Endothelial cell of umbilical vein (primary cell): ENCODE measurements at regions not wholly inside any gene's neighbourhood (a gene's known extent, or its start where the extent isn't known, plus 50 kb on each side); places are given as distances from the start of the nearest gene placed in this dataset.

ENCODE experiments used
- BruUV-seq: library from RNA; stranded (reverse); fragments of 400-500 nt; replicated peaks from 2 replicates; lab custom pipeline; 2021; lab: Mats Ljungman, UMichigan
- CTCF ChIA-PET: fragments of 300-600, 350-600 bp; sonication (Branson Sonifier 250); formaldehyde crosslinking; loops from one replicate; lab custom pipeline; 2021; ENCODE audit warnings: antibody characterized with exemption, inconsistent platforms; lab: Charles Lee
- POLR2A ChIA-PET: fragments of 300-600, 350-600 bp; sonication (Branson Sonifier 250); formaldehyde crosslinking; loops from one replicate; lab custom pipeline; 2021; ENCODE audit warnings: antibody characterized with exemption, inconsistent platforms; lab: Charles Lee
- DNase-seq: peaks from one replicate; pipeline ENCODE4 v3.0.0-alpha.2; 2011; ENCODE audit warnings: low read depth, low spot score
- FAIRE-seq: peaks from 2 replicates; lab custom pipeline; 2011; peaks lifted over from hg19 to GRCh38; lab: Jason Lieb, UNC
- H2AFZ ChIP-seq: 2 replicates; pipeline ENCODE4 v1.6.0; 2012; ENCODE audit warnings: low read depth, low read length, control low read depth, inconsistent platforms
- H3K27ac ChIP-seq: 2 replicates; pipeline ENCODE4 v1.5.1; 2011; ENCODE audit warnings: low read depth, mild to moderate bottlenecking, control low read depth, low read length, moderate library complexity; ENCODE audit not compliant: insufficient read depth
- H3K27me3 ChIP-seq, 2 experiments: 2 replicates each; pipeline versions ENCODE4 v1.6.0 to v1.6.1; 2011; ENCODE audit warnings: low read length in 2 of 2, mixed read lengths in 1 of 2; ENCODE audit not compliant: control insufficient read depth in 2 of 2, insufficient read depth in 2 of 2
- H3K36me3 ChIP-seq, 2 experiments: 2 replicates in 1 of 2; 3 replicates in 1 of 2; pipeline ENCODE4 v1.5.1; 2011; ENCODE audit warnings: low read length in 2 of 2, mild to moderate bottlenecking in 1 of 2, moderate library complexity in 1 of 2; ENCODE audit not compliant: control insufficient read depth in 2 of 2, insufficient read depth in 2 of 2; ENCODE audit errors: extremely low read depth in 1 of 2
- H3K4me1 ChIP-seq: 3 replicates; pipeline ENCODE4 v1.5.1; 2011; ENCODE audit warnings: mild to moderate bottlenecking, low read length; ENCODE audit not compliant: control insufficient read depth, insufficient read depth; ENCODE audit errors: extremely low read depth
- H3K4me2 ChIP-seq: 2 replicates; pipeline ENCODE4 v1.6.1; 2011; ENCODE audit warnings: low read length, control low read depth, mixed read lengths; ENCODE audit not compliant: insufficient read depth
- H3K4me3 ChIP-seq, 3 experiments: fragments of 200-600 bp in 1 of 3; sonication (generic), shearing (Covaris generic) in 1 of 3; replicated peaks in 1 of 3; 2 replicates each; pipeline ENCODE4 v1.5.1; 2011 to 2016; ENCODE audit warnings: control low read depth in 3 of 3, low read length in 3 of 3, mild to moderate bottlenecking in 2 of 3, inconsistent platforms in 1 of 3, low read depth in 1 of 3, moderate library complexity in 1 of 3; ENCODE audit not compliant: insufficient read depth in 1 of 3
- H3K79me2 ChIP-seq: 2 replicates; pipeline ENCODE4 v1.6.0; 2012; ENCODE audit warnings: low read length, inconsistent platforms; ENCODE audit not compliant: control insufficient read depth, insufficient read depth
- H3K9ac ChIP-seq: replicated peaks from 2 replicates; pipeline ENCODE3; 2011; ENCODE audit warnings: low read length, control low read depth; ENCODE audit not compliant: insufficient read depth; ENCODE audit errors: extremely low read depth
- H3K9me1 ChIP-seq: replicated peaks from 3 replicates; pipeline ENCODE4 v1.6.0; 2011; ENCODE audit warnings: mild to moderate bottlenecking, low read length; ENCODE audit not compliant: control insufficient read depth, insufficient read depth; ENCODE audit errors: extremely low read depth
- H3K9me3 ChIP-seq: replicated peaks from 2 replicates; pipeline ENCODE4 v1.5.1; 2012; ENCODE audit warnings: low read length, inconsistent platforms; ENCODE audit not compliant: control insufficient read depth, insufficient read depth
- H4K20me1 ChIP-seq: replicated peaks from 2 replicates; pipeline ENCODE3; 2011; ENCODE audit warnings: mild to moderate bottlenecking, low read length; ENCODE audit not compliant: control insufficient read depth, insufficient read depth; ENCODE audit errors: extremely low read depth
- CTCF ChIP-seq, 2 donors: IDR thresholded peaks; 1 replicate in 1 of 2; 2 replicates in 1 of 2; pipeline ENCODE4 v1.5.1; 2011; ENCODE audit warnings: low read length in 2 of 2, mild to moderate bottlenecking in 2 of 2, moderate library complexity in 2 of 2, control low read depth in 1 of 2, inconsistent platforms in 1 of 2, low read depth in 1 of 2; ENCODE audit not compliant: insufficient read depth in 1 of 2; ENCODE audit errors: extremely low read depth in 1 of 2
- EZH2 ChIP-seq: IDR thresholded peaks from 2 replicates; pipeline ENCODE4 v1.6.1; 2012; ENCODE audit warnings: borderline replicate concordance, low read depth, mild to moderate bottlenecking, moderate library complexity, low read length, inconsistent platforms; ENCODE audit not compliant: severe bottlenecking
- FOS ChIP-seq: IDR thresholded peaks from 2 replicates; pipeline ENCODE4 v1.6.1; 2011; ENCODE audit warnings: mild to moderate bottlenecking, low read length, moderate library complexity, borderline replicate concordance; ENCODE audit not compliant: insufficient read depth
- GATA2 ChIP-seq: IDR thresholded peaks from 2 replicates; pipeline ENCODE4 v1.7.0; 2011; ENCODE audit warnings: low read depth, mild to moderate bottlenecking, moderate library complexity, mixed read lengths, low read length; ENCODE audit not compliant: insufficient read length, insufficient read depth
- JUN ChIP-seq: IDR thresholded peaks from 2 replicates; pipeline ENCODE4 v1.6.1; 2011; ENCODE audit warnings: borderline replicate concordance, low read depth; ENCODE audit not compliant: insufficient read length, insufficient read depth
- MAX ChIP-seq: IDR thresholded peaks from 2 replicates; pipeline ENCODE4 v1.6.1; 2011; ENCODE audit not compliant: insufficient read depth, insufficient read length
- MYC ChIP-seq: IDR thresholded peaks from one replicate; pipeline ENCODE4 v1.6.1; 2011; ENCODE audit warnings: mild to moderate bottlenecking, low read depth, low read length
- POLR2A ChIP-seq: IDR thresholded peaks from 2 replicates; pipeline ENCODE4 v1.6.1; 2012; ENCODE audit warnings: low read depth, mild to moderate bottlenecking, control low read depth, low read length
- POLR2AphosphoS5 ChIP-seq: IDR thresholded peaks from 2 replicates; pipeline ENCODE4 v1.6.1; 2012; ENCODE audit warnings: low read depth, mild to moderate bottlenecking, control low read depth, low read length, moderate library complexity; ENCODE audit not compliant: insufficient read depth
- dilution Hi-C: fragments of 300-500 bp; cut with MboI; formaldehyde crosslinking; loops from one replicate; pipeline ENCODE4 v1.15.0; 2019; ENCODE audit warnings: low sequenced_read_pairs; ENCODE audit not compliant: extremely low pct_ligation_motif_present
- intact Hi-C: fragments of 100-400 bp; cut with micrococcal nuclease; formaldehyde crosslinking; loops from one replicate; pipeline ENCODE4 v1.10.0; 2022

- Histone ChIP-seq H3K9me1 (no peaks in the 10 kb centered on the region), H4K20me1 (no peaks in the 10 kb centered on the region), H2AFZ (no peak overlapping the region), H3K9me3 (peaks cover 3% of the 10 kb centered on the region), H3K36me3 (no peaks in the 10 kb centered on the region), H3K27ac (no peak overlapping the region), H3K4me1 (no peaks in the 10 kb centered on the region), H3K4me3 (no peak overlapping the region), H3K79me2 (no peaks in the 10 kb centered on the region), H3K9ac (no peak overlapping the region), H3K27me3 (no peaks in the 10 kb centered on the region), H3K4me2 (no peak overlapping the region)
- TF ChIP-seq POLR2AphosphoS5 (no peak), MYC (no peak), GATA2 (no peak), CTCF (IDR thresholded peaks at IDR 0.05; ENCODE audit: extremely low read depth in 1 of 2, insufficient read depth in 1 of 2, low read depth in 1 of 2, low read length in 2 of 2) (no peak), EZH2 (no peak), JUN (no peak), FOS (no peak), MAX (no peak), POLR2A (no peak)
- DNase-seq: no peak
- FAIRE-seq: no peak
- ChIA-PET POLR2A (no interaction called here), CTCF (no interaction called here)
- dilution Hi-C loops: no loop called here
- no TSS peak for BruUV-seq
- intact Hi-C loops: no loop called here
Measured at GRCh38 chr22:48300877-48301276, 1526.8 kb downstream of the BRD1 start.
